ENCODE measurements at regions not wholly inside any gene's neighbourhood (a gene's known extent, or its start where the extent isn't known, plus 50 kb on each side); places are given as distances from the start of the nearest gene placed in this dataset.

- no peak for DNase-seq
Observed at GRCh38 chr4:181905708-181906107, 337.5 kb upstream of the TENM3 start.

GRCh38 chr4:181908168-181908567 is 335.0 kb upstream of the TENM3 start:
- no peak for DNase-seq

- DNase-seq, result no peak
Observed at GRCh38 chr4:181909368-181909767, 333.8 kb upstream of the TENM3 start.

- DNase-seq, result no peak
Observed at GRCh38 chr4:181911420-181911819, 331.8 kb upstream of the TENM3 start.

GRCh38 chr4:181933471-181933870 is 309.7 kb upstream of the TENM3 start:
- DNase-seq, result no peak

- no peak for DNase-seq
Observed at GRCh38 chr4:181938631-181939030, 304.6 kb upstream of the TENM3 start.

- no peak for DNase-seq
Observed at GRCh38 chr4:181939199-181939945, 303.8 kb upstream of the TENM3 start.

- DNase-seq, result no peak
Observed at GRCh38 chr4:181944527-181944926, 298.7 kb upstream of the TENM3 start.

- DNase-seq, result no peak
Observed at GRCh38 chr4:181946902-181947301, 296.3 kb upstream of the TENM3 start.

GRCh38 chr4:181948839-181949382 is 294.3 kb upstream of the TENM3 start:
- no peak for DNase-seq

GRCh38 chr4:181949704-181950312 is 293.4 kb upstream of the TENM3 start:
- no peak for DNase-seq

- DNase-seq, result no peak
Observed at GRCh38 chr4:181950372-181951127, 292.7 kb upstream of the TENM3 start.

GRCh38 chr4:181951265-181951664 is 291.9 kb upstream of the TENM3 start:
- DNase-seq, result no peak

GRCh38 chr4:181952478-181952877 is 290.7 kb upstream of the TENM3 start:
- DNase-seq, result no peak

- DNase-seq, result no peak
Observed at GRCh38 chr4:181956512-181956911, 286.7 kb upstream of the TENM3 start.

- no peak for DNase-seq
Observed at GRCh38 chr4:181957088-181957487, 286.1 kb upstream of the TENM3 start.

- DNase-seq, result no peak
Observed at GRCh38 chr4:181958446-181958845, 284.8 kb upstream of the TENM3 start.

- DNase-seq, result no peak
Observed at GRCh38 chr4:181959121-181959520, 284.1 kb upstream of the TENM3 start.

- no peak for DNase-seq
Observed at GRCh38 chr4:181960384-181960783, 282.8 kb upstream of the TENM3 start.

GRCh38 chr4:181962321-181962720 is 280.9 kb upstream of the TENM3 start:
- DNase-seq, result no peak

GRCh38 chr4:181964731-181965130 is 278.5 kb upstream of the TENM3 start:
- DNase-seq, result no peak

GRCh38 chr4:181966104-181966551 is 277.1 kb upstream of the TENM3 start:
- no peak for DNase-seq

GRCh38 chr4:181967401-181967800 is 275.8 kb upstream of the TENM3 start:
- DNase-seq, result no peak

GRCh38 chr4:181968371-181968770 is 274.8 kb upstream of the TENM3 start:
- no peak for DNase-seq
